ENCODE measurements at regions not wholly inside any gene's neighbourhood (a gene's known extent, or its start where the extent isn't known, plus 50 kb on each side); places are given as distances from the start of the nearest gene placed in this dataset.

DNA sequence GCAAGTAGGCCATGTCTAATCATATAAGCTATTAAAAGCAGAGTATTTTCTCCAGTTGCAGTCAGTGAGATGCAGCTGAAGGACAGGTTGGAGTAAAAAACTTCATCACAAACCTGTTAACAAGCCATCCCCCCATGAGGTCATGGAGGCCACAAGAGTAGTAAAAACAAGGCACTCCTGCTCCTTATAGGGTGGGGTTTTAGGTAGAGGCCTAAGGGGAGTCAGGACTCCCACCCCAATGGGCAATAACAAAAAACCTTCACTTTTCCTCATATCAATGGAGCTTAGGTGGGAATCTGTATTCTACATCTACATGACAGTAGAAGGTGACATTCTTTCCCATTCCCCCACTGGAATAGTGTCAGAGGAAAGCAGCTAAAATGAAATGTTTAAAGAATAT lies 428.1 kb upstream of the KHDRBS2 start:
- TF ChIP-seq, protein P1, sequence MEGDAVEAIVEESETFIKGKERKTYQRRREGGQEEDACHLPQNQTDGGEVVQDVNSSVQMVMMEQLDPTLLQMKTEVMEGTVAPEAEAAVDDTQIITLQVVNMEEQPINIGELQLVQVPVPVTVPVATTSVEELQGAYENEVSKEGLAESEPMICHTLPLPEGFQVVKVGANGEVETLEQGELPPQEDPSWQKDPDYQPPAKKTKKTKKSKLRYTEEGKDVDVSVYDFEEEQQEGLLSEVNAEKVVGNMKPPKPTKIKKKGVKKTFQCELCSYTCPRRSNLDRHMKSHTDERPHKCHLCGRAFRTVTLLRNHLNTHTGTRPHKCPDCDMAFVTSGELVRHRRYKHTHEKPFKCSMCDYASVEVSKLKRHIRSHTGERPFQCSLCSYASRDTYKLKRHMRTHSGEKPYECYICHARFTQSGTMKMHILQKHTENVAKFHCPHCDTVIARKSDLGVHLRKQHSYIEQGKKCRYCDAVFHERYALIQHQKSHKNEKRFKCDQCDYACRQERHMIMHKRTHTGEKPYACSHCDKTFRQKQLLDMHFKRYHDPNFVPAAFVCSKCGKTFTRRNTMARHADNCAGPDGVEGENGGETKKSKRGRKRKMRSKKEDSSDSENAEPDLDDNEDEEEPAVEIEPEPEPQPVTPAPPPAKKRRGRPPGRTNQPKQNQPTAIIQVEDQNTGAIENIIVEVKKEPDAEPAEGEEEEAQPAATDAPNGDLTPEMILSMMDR (IDR thresholded peaks at IDR 0.05) = no peak
- no peak for TF ChIP-seq POLR2A (IDR thresholded peaks at IDR 0.05)
